Thoracic aorta (tissue), 2 donors: ENCODE measurements at regions not wholly inside any gene's neighbourhood (a gene's known extent, or its start where the extent isn't known, plus 50 kb on each side); places are given as distances from the start of the nearest gene placed in this dataset.

Experiments used
- ATAC-seq: fragments of 150-250 bp; one replicate; pipeline ENCODE4 v1.8.0; 2017; ENCODE audit warnings: low read depth; ENCODE audit not compliant: insufficient number of reproducible peaks, low FRiP score
- DNase-seq: peaks from one replicate; pipeline ENCODE4 v3.0.0-alpha.2; 2020; ENCODE audit warnings: low spot score
- H3K27ac ChIP-seq, 2 donors: fragments of 200-600 bp; sonication (generic); 1 replicate in 1 of 2; 2 replicates in 1 of 2; pipeline ENCODE4 v1.5.1; 2016; ENCODE audit warnings: mild to moderate bottlenecking in 2 of 2, moderate library complexity in 2 of 2
- H3K27me3 ChIP-seq: fragments of 200-600 bp; sonication (generic); replicated peaks from 2 replicates; pipeline ENCODE4 v1.6.0; 2016; ENCODE audit warnings: mild to moderate bottlenecking; ENCODE audit not compliant: insufficient read depth
- H3K36me3 ChIP-seq: fragments of 200-600 bp; sonication (generic); one replicate; pipeline ENCODE4 v1.5.1; 2016
- H3K4me1 ChIP-seq, 2 donors: fragments of 200-600 bp; sonication (generic); 1 replicate in 1 of 2; 2 replicates in 1 of 2; pipeline versions ENCODE4 v1.5.1 to v1.6.0; 2016; ENCODE audit warnings: low read depth in 2 of 2, mild to moderate bottlenecking in 1 of 2; ENCODE audit not compliant: control insufficient read depth in 1 of 2
- H3K4me3 ChIP-seq: fragments of 200-600 bp; sonication (generic); 2 replicates; pipeline ENCODE4 v1.5.1; 2016; ENCODE audit warnings: mild to moderate bottlenecking
- H3K9me3 ChIP-seq: fragments of 200-600 bp; sonication (generic); 2 replicates; pipeline ENCODE4 v1.5.1; 2016
- TF ChIP-seq, protein P1 (sequence below): fragments of 200-600 bp; sonication (generic); IDR thresholded peaks from one replicate; pipeline ENCODE4 v1.5.1; 2019; ENCODE audit warnings: antibody characterized with exemption

DNA sequence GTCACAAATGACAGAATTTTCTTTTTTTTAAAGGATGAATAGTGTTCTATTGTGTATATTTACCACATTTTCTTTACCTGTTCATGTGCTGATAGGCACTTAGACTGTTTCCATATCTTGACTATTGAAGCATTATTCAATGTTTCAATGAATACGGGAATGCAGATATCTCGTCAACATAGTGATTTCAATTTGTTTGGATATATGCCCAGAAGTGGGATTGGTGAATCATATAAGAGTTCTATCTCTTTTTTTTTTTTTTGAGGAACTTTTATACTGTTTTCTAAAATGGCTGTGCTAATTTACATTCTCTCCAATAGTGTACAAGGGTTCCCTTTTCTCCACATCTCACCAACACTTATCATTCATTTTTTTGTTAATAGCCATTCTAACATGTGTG lies 97.9 kb upstream of the FAR2 start:
- H3K4me3 ChIP-seq: no peak overlapping the region
- no peak for DNase-seq
- TF ChIP-seq, protein P1, sequence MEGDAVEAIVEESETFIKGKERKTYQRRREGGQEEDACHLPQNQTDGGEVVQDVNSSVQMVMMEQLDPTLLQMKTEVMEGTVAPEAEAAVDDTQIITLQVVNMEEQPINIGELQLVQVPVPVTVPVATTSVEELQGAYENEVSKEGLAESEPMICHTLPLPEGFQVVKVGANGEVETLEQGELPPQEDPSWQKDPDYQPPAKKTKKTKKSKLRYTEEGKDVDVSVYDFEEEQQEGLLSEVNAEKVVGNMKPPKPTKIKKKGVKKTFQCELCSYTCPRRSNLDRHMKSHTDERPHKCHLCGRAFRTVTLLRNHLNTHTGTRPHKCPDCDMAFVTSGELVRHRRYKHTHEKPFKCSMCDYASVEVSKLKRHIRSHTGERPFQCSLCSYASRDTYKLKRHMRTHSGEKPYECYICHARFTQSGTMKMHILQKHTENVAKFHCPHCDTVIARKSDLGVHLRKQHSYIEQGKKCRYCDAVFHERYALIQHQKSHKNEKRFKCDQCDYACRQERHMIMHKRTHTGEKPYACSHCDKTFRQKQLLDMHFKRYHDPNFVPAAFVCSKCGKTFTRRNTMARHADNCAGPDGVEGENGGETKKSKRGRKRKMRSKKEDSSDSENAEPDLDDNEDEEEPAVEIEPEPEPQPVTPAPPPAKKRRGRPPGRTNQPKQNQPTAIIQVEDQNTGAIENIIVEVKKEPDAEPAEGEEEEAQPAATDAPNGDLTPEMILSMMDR: no peak
- no peaks in the 10 kb centered on the region for H3K4me1 ChIP-seq
- H3K27ac ChIP-seq: no peak overlapping the region
- ATAC-seq: no peak
- no peaks in the 10 kb centered on the region for H3K9me3 ChIP-seq
- no peaks in the 10 kb centered on the region for H3K27me3 ChIP-seq
- no peaks in the 10 kb centered on the region for H3K36me3 ChIP-seq

DNA sequence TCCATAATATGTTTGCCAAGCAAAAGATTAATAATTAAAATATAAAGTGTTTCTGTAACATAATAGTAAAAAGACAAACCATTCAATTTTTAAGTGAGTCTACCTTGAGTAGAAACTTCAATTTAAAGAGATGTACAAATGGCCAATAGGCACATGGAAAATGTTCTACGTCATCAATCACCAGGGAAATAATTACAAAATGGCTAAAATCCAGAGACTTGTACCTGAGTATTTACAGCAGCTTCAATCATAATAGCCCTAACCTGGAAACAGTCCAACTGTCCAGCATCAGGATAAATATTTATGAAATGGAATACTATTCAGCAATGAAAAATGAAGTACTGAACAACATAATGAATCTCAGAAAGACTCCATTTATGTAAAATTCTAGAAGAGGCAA lies 95.5 kb upstream of the FAR2 start:
- Histone ChIP-seq H3K4me3 (no peak overlapping the region), H3K36me3 (no peaks in the 10 kb centered on the region), H3K27me3 (no peaks in the 10 kb centered on the region), H3K9me3 (no peaks in the 10 kb centered on the region), H3K27ac (no peak overlapping the region), H3K4me1 (no peaks in the 10 kb centered on the region)
- TF ChIP-seq, protein P1: no peak
- no peak for ATAC-seq
- DNase-seq: no peak

DNA sequence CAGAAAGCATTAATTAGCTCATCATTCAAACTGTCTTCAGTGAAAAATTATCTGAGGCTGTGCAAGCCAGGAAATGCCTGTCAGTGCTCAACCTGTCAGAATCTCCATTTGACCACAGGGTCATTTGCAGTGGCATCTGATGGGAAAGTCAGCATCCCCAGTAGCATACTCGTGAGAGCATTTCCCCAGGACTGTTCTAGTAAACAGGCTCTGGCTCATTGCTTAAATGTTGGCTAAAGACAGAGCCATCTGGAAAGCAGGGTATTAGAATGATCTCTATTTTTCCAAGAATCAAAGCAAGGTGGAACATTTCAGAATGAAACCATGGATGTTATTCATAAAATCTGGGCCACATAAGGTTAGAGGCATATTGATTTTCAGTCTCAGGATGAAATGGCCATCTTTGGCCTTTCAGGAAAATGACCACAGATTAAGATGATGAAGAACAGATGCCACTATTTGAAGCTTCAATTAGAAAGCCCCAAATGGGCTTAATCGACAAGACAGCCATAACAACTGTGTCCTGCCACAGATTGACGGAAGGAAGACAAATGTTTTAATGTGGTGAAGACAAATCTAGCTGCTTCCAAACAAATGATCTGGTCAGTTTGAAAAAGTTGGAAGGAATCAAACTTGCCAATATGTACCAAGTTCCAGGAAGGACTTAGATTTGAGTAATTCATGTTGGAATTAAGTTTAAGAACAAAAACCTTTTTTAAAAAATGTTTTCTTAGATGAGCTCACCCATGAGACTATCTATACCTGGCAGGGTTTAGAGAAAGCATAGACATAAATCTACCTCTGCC lies 94.0 kb upstream of the FAR2 start:
- TF ChIP-seq, protein P1: no peak
- Histone ChIP-seq H3K4me3 (no peak overlapping the region), H3K4me1 (no peaks in the 10 kb centered on the region), H3K27ac (no peak overlapping the region), H3K9me3 (no peaks in the 10 kb centered on the region), H3K36me3 (no peaks in the 10 kb centered on the region), H3K27me3 (no peaks in the 10 kb centered on the region)
- DNase-seq: no peak
- ATAC-seq: no peak

DNA sequence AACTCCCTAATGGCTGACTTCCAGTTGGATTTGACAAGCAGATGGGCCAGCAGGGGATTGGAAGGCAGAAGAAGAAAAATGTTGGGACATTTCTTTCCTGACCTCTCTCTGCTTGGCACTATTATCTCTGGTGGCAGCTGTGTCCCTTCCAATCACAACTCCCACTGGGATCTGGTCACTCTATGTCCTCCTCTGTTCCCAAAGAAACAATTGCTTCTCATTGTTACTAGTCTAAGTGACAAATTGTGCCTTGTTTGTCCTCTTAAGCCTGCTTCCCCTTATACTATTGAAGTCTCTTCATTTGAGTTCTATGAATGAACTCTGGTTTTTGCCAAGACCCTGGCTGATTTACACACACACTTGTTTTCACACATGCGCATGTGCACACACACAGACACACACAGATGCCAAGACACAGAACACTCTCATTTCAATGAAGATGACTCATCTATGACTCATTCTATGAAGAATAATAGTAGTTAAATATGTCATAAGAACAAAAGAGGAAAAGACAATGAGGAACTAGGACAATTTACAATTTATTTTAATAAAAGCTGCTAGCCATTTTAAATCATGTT lies 83.0 kb upstream of the FAR2 start:
- ATAC-seq (no peak), DNase-seq (no peak)
- no peaks in the 10 kb centered on the region for H3K27me3 ChIP-seq
- H3K9me3 ChIP-seq: no peaks in the 10 kb centered on the region
- H3K36me3 ChIP-seq: no peaks in the 10 kb centered on the region
- no peak overlapping the region for H3K27ac ChIP-seq
- H3K4me1 ChIP-seq: no peaks in the 10 kb centered on the region
- no peak overlapping the region for H3K4me3 ChIP-seq
- TF ChIP-seq, protein P1: no peak

DNA sequence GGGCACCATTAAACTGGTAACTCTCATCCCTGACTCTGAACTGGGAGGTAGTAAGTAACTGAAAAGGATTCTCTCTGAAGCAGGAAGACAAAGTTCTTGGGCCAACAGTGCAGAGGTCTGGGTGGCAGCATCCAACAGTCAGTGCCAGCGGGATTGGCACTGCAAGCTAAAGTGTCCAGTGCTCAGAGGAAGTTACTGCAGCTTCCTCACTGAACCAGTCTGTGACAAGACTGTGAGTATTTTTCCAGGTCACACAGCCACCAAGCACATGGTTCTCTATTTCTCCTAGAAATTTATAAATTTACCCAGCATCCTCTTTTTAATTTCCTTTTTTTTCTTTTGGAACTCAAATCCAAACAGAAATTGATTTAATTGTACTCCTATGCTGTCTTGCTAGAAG lies 81.6 kb upstream of the FAR2 start:
- ATAC-seq: no peak
- no peak overlapping the region for H3K27ac ChIP-seq
- no peaks in the 10 kb centered on the region for H3K36me3 ChIP-seq
- DNase-seq: no peak
- no peaks in the 10 kb centered on the region for H3K27me3 ChIP-seq
- TF ChIP-seq, protein P1: no peak
- no peak overlapping the region for H3K4me3 ChIP-seq
- no peaks in the 10 kb centered on the region for H3K4me1 ChIP-seq
- no peaks in the 10 kb centered on the region for H3K9me3 ChIP-seq
